SK-N-DZ (cell line): ENCODE measurements at regions not wholly inside any gene's neighbourhood (a gene's known extent, or its start where the extent isn't known, plus 50 kb on each side); places are given as distances from the start of the nearest gene placed in this dataset.

Experiments used
- DNase-seq: peaks from one replicate; pipeline ENCODE4 v3.0.0-alpha.2; 2015; ENCODE audit warnings: low spot score

DNA sequence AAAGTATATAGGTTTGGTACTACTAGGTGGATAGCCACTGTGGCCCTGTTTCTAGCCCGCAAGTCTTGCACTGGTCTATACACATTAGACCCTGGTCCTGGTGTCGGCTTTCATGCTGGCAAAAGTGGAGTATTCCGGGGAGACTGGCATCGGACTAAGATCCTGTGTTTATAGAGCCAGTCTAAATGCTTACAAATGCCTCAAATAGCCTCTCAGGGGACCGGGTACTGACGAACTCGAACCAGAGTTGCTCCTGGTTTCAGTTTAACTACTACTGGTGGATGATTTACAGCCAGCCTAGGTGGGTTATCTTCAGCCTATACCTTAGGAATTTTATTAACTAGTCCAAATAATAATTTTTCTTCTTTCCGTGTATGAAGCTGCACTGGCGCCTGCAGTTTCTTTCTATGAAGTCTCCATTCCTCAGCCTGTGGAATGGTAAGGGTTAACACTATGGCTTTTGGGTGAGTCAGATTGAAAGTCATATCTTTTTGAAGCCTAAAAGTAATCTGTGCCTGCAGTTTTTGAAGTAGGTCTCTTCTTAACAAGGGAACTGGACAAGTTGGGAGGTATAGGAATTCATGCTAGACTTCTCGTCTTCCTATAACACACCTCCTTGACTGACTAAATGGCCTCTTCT lies 51.3 kb downstream of the OR10H4 start:
- no peak for DNase-seq

- no peak for DNase-seq
Observed at GRCh38 chr19:16001481-16002312, 52.9 kb downstream of the OR10H4 start.

- no peak for DNase-seq
Observed at GRCh38 chr19:16002406-16003384, 53.9 kb downstream of the OR10H4 start.

DNA sequence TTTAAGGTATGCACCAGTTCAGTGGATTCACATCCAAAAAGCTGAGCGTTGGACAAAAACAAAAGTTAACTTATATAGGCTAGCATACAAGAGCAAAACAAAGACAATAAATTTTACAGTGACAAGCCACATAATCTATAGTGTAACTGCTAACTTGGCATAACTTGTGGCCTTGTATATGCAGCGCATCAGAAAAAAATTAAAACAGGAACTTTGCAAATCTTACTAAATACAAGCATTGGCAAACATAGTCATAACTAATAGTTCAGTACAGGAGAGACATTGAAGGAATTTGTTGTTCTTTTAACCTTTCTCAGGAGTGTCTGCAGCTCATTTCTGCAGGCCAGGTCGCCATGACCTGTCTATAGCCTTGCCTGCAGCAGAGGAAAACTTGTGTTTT lies 54.6 kb downstream of the OR10H4 start:
- no peak for DNase-seq

GRCh38 chr19:16005925-16006324 lies 57.1 kb downstream of the OR10H4 start:
- DNase-seq, result no peak

DNA sequence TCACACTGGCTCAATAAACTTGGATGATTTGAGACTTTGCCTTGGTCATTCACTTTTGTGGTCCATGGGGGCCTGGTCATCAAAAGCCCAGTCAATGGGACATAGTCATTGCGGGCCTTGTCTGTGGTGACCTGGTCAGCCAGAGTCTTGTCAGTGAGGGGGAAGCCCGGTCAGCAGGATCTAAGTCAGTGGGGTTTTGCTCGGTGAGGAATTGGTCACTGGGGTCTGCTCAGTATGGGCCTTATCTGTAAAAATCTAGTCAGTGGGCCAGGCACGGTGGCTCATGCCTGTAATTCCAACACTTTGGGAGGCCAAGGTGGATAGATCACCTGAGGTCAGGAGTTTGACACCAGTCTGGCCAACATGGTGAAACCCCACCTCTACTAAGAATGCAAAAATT lies 63.7 kb upstream of the TPM4 start:
- no peak for DNase-seq

DNA sequence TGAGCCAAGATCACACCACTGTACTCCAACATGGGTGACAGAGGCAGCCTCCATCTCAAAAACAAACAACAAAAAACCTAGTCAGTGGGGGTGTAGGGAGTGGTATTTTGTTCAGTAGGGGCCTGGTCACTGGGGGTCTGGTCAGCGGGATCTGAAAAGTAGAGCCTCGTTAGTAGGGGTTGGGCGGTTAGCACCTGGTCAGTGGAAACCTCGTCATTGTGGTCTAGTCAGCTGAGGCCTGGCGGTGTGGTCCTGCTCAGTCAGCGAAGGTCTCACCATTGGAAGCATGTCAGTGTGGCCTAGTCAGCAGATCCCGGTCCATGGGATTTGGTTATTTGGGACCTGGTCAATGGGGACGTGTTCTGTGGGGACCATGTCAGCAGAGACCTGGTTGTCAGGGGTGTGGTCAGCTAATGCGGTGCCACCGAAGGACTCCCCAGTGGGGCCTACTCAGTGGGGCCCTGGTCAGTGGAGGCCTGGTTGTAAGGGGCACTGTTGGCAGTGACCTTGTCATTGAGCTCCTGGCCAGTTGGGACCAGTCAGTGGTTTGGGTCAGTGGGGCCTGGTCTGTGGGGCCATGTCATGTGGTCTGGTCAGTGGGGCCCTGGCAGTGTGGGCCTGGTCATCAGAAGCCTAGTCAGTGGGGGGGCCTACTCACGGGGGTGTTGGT lies 63.0 kb upstream of the TPM4 start:
- no peak for DNase-seq

DNA sequence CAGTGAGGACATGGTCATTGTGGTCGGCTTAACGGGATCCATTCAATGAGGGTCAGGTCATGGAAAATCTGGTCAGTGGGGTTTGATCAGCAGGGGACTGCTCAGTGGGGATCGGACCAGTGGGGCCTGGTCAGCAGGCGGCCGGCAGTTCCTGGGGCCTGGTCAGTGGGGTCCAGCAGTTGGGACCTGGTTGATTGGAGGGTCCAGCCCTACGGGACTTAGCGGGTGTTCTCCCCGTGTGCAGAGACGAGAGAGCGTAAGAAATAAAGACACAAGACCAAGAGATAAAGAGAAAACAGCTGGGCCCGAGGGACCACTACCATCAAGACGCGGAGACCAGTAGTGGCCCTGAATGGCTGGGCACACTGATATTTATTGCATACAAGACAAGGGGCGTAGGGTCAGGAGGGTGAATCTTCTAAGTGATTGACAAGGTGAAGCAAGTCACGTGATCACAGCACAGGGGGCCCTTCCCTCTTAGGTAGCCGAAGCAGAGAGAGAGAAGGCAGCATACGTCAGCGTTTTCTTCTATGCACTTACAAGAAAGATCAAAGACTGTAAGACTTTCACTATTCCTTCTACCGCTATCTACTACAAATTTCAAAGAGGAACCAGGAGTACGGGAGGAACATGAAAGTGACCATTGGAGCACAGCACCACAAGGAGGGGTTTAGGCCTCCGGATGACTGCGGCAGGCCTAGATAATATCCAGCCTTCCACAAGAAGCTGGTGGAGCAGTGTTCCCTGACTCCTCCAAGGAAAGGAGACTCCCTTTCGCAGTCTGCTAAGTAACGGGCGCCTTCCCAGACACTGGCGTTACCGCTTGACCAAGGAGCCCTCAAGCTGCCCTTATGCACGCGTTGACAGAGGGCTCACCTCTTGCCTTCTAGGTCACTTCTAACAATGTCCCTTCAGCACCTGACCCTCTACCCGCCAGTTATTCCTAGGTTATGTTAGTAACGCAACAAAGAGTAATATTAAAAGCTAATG lies 62.1 kb upstream of the TPM4 start:
- DNase-seq, result no peak

DNA sequence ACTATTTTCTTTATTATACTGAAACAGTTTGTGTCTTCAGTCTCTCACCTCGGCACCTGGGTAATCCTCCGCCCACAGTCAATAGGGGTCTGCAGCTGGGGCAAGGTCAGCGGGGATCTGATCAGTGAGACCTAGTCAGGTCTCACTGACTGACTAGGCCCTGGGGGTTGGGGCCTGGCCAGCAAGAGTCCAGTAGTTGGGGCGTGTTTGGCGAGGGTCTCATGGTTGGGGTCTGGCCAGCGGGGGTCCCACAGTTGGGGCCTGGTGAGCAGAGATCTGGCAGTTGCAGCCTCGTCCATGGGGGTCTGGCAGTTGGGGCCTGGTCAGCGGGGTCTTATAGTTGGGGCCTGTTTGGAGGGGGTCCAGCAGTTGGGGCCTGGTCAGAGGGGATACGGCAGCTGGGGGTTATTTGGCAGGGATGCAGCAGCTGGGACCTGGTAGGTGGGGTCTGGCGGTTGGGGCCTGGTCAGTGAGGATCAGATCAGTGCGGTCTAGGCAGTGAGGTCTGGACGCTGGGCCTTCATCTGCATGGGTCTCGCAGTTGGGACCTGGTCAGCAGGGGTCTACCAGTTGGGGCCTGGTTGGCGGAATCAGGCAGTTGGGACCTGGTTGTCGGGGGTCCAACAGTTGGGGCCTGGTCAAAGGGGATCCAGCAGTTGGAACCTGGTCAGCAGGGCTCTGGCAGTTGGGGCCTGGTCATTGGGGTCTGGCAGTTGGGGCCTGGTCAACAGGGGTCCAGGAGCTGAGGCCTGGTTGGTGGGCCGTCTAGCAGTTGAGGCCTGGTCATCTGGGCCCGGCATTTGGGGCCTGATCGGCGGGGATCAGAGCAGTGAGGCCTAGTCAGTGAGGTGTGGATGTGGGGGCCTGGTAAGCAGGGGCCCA lies 61.1 kb upstream of the TPM4 start:
- no peak for DNase-seq

- DNase-seq, result no peak
Observed at GRCh38 chr19:16015805-16016173, 60.5 kb upstream of the TPM4 start.

DNA sequence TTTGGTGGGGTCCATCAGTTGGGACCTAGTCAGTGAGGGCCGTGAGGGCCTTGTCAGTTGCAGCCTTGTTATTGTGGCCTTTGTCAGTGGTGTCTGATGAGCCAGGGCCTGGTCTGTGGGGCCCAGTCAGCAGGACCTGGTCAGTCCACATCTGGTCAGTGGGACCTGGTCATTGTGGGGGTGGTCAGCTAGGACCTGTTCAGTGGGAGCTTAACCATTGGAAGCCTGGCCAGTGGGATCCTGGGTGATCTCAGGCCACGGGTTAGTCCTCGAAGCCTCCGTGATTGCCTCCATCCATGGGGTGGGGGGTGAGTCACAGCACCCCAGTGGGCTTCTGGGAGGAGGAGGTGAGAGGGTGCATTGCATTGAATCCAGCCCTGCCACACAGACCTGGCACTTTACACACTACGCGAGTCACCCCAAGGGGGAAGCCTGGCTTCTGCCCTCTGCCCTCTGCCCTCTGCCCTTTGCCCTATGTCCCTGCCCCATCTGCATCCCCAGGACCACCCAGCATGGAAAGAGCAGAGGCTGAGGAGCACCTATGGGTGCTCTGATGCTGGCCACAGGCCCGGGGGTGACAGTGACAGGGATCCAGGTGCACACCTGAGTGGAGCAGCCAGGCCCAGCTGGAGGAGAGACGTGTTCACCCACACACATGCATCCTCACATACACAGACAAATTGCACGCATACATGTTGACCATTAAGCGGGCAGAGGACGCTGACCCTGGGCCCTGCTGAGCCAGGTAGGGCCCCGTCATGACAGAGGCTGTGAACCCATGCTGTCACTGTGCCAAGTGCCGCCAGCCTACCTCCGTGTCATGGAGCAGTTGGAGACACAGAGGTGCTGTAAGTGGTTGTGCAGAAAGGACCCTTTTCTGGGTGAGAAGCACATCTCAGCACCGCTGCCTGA lies 59.8 kb upstream of the TPM4 start:
- DNase-seq, result no peak

DNA sequence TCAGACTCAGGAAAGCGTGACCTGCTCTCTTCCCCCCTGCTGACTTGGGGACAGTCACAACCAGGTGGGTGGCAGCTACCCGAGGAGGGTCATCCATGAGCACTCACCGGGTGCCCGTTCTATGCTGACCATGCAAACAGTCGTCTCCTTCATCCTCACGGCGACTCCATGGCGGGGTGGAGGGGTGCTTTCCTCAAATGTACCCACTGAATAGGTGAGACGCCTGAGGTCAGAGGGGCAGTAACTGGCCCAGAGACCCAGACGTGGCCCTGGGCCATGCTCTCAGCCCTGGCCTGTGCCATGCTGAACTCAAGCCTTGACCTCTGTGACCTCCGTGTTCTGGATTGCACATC lies 59.2 kb upstream of the TPM4 start:
- no peak for DNase-seq

DNA sequence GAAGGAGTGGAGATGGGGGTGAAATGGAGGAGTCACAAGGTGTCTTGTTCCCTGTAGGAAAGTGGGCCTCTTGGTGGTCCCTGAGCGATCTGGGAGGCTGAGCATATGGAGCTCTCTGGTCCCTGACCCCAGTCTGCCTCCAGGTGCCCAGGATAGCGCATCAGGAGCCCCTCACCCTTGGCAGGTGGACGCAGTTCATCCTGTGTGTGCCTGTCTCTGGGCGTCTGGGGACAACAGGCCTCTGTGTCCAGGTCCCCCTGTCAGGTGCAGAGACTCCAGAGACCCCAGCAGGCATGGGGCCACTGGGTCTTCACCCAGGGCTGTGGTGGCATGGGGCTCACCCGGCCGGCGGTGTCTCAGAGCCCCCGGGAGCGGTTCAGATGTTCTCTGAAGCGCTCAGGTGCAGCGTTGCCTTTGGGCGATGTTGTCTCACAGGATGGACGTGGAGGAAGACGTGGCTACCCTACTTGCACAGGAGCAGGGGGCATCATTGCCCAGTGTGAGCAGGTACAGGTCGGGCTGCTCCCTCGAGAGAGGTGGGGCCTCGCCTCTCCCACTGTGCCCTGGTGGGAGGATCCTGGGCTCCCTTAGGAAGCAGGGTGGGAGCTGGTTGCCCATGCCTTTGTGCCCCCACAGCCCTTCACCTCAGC lies 58.1 kb upstream of the TPM4 start:
- DNase-seq, result no peak

GRCh38 chr19:16018801-16019551 lies 57.3 kb upstream of the TPM4 start:
- DNase-seq, result no peak

GRCh38 chr19:16019691-16020448 lies 56.4 kb upstream of the TPM4 start:
- no peak for DNase-seq

DNA sequence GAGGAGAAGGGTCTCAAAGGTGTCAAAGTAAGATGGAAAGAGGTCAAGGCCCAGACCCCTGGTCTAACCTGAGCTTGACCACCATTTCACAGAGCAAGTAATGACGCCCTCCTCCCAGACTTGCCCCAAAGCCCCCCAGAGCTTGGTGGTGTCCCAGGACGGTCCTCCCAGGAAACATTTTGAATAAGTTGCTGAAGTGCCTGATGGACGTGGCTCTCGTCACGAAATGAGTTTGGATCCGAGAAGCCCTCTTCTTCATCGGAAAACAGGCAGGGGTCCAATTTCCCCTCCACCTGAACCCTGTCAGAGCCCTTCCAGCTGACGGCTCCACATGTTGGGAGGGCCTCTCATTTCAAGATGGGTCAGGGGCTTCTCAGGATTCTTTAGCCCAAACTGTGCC lies 54.5 kb upstream of the TPM4 start:
- no peak for DNase-seq
